ENCODE measurements at regions not wholly inside any gene's neighbourhood (a gene's known extent, or its start where the extent isn't known, plus 50 kb on each side); places are given as distances from the start of the nearest gene placed in this dataset.

- TF ChIP-seq CTCF (IDR thresholded peaks at IDR 0.05) (no peak), POLR2A (IDR thresholded peaks at IDR 0.05) (no peak)
Observed at GRCh38 chr13:77456271-77456670, 79.2 kb upstream of the SCEL start.

All from esophagus squamous epithelium (tissue), 4 donors.